ENCODE measurements at regions not wholly inside any gene's neighbourhood (a gene's known extent, or its start where the extent isn't known, plus 50 kb on each side); places are given as distances from the start of the nearest gene placed in this dataset.

DNA sequence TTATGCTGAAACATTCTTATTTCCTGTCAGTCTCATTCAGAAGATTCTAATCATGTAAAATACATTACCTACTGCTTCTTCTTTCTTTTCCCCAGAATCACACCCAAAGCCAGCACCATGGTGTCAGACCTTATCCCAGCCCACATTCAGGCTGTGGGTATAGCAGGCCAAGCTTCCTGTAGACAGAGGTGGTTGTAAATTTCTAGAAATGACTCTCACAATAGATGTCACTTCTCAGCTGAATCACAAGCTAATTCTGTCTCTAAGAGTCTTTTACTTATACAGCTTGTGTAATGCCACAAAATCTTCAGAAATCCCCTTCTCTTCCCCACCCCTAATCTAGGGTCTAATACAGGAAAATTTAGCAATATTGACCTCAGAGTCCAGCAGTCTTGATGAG lies 239.6 kb downstream of the PARM1 start:
- ChIA-PET POLR2A (no interaction called here), CTCF (ENCODE audit: low intra/inter-chr PET ratio, low total read pairs) (no interaction called here)
- FAIRE-seq (no peak), ATAC-seq (no peak), DNase-seq (ENCODE audit: low spot score) (no peak)
- BruUV-seq (replicated peaks), result no TSS peak
- no peaks in the 10 kb centered on the region for H3K4me1 ChIP-seq (ENCODE audit: insufficient read depth, low read length)
- no peaks in the 10 kb centered on the region for H3K36me3 ChIP-seq (replicated peaks in 1 of 2; ENCODE audit: control insufficient read depth in 1 of 2, insufficient read depth in 2 of 2, low read length in 2 of 2)
- H2AFZ ChIP-seq (ENCODE audit: low read length), result no peak overlapping the region
- H3K27ac ChIP-seq (ENCODE audit: extremely low read length, insufficient read depth, low read length), result no peak overlapping the region
- no peak for TF ChIP-seq MBD4 (IDR thresholded peaks at IDR 0.05; ENCODE audit: borderline replicate concordance, low read length)
- TF ChIP-seq, protein P1, sequence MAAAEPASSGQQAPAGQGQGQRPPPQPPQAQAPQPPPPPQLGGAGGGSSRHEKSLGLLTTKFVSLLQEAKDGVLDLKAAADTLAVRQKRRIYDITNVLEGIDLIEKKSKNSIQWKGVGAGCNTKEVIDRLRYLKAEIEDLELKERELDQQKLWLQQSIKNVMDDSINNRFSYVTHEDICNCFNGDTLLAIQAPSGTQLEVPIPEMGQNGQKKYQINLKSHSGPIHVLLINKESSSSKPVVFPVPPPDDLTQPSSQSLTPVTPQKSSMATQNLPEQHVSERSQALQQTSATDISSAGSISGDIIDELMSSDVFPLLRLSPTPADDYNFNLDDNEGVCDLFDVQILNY (CRISPR knock-in tag; conservative IDR thresholded peaks at IDR 0.05), result no peak
- TF ChIP-seq ZNF264 (CRISPR knock-in tag; IDR thresholded peaks at IDR 0.05), result no peak
- TF ChIP-seq, protein P2, sequence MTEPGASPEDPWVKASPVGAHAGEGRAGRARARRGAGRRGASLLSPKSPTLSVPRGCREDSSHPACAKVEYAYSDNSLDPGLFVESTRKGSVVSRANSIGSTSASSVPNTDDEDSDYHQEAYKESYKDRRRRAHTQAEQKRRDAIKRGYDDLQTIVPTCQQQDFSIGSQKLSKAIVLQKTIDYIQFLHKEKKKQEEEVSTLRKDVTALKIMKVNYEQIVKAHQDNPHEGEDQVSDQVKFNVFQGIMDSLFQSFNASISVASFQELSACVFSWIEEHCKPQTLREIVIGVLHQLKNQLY (CRISPR knock-in tag; IDR thresholded peaks at IDR 0.05), result no peak
- no peak for TF ChIP-seq HHEX (CRISPR knock-in tag; IDR thresholded peaks at IDR 0.05)
- no peak for TF ChIP-seq PRMT3 (CRISPR knock-in tag; IDR thresholded peaks at IDR 0.05; ENCODE audit: borderline replicate concordance, low read depth)
- TF ChIP-seq SNAPC2 (CRISPR knock-in tag; IDR thresholded peaks at IDR 0.05), result no peak
- no peak for TF ChIP-seq ELF4 (CRISPR knock-in tag; IDR thresholded peaks at IDR 0.05; ENCODE audit: borderline replicate concordance)
- TF ChIP-seq MIER2 (CRISPR knock-in tag; IDR thresholded peaks at IDR 0.05), result no peak
- TF ChIP-seq, protein P3, sequence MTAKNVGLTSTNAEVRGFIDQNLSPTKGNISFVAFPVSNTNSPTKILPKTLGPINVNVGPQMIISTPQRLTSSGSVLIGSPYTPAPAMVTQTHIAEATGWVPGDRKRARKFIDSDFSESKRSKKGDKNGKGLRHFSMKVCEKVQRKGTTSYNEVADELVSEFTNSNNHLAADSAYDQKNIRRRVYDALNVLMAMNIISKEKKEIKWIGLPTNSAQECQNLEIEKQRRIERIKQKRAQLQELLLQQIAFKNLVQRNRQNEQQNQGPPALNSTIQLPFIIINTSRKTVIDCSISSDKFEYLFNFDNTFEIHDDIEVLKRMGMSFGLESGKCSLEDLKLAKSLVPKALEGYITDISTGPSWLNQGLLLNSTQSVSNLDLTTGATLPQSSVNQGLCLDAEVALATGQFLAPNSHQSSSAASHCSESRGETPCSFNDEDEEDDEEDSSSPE (CRISPR knock-in tag; IDR thresholded peaks at IDR 0.05), result no peak
- no peak for TF ChIP-seq ZFP41 (CRISPR knock-in tag; IDR thresholded peaks at IDR 0.05; ENCODE audit: borderline replicate concordance)
- no peak overlapping the region for H3K4me2 ChIP-seq (ENCODE audit: low read depth, low read length)
- H3K9ac ChIP-seq (ENCODE audit: insufficient read depth, low read depth, low read length), result no peak overlapping the region
- H3K4me3 ChIP-seq (replicated peaks in 1 of 3; ENCODE audit: insufficient read depth in 1 of 3, low read depth in 2 of 3, low read length in 3 of 3), result no peak overlapping the region
- intact Hi-C loops (cut with micrococcal nuclease; ENCODE audit: unreplicated experiment) (no loop called here), in situ Hi-C loops (cut with HindIII; ENCODE audit: extremely low pct_ligation_motif_present, low pct_unique_long_range_greater_than_20kb) (no loop called here)
- H3K9me3 ChIP-seq (ENCODE audit: low read length), result no peaks in the 10 kb centered on the region
- H3K79me2 ChIP-seq (ENCODE audit: insufficient read depth, low read length), result no peaks in the 10 kb centered on the region
- no peaks in the 10 kb centered on the region for H4K20me1 ChIP-seq (ENCODE audit: insufficient read depth, low read length)
- no peaks in the 10 kb centered on the region for H3K27me3 ChIP-seq (ENCODE audit: control insufficient read depth in 1 of 2, insufficient read depth in 2 of 2, low read length in 2 of 2)
